GM12864 (cell line): ENCODE measurements at regions not wholly inside any gene's neighbourhood (a gene's known extent, or its start where the extent isn't known, plus 50 kb on each side); places are given as distances from the start of the nearest gene placed in this dataset.

Experiments used
- DNase-seq: peaks from one replicate; pipeline ENCODE4 v3.0.0-alpha.2; 2011; ENCODE audit warnings: low read depth
- H3K4me3 ChIP-seq: 2 replicates; pipeline ENCODE4 v1.5.1; 2011; ENCODE audit warnings: mild to moderate bottlenecking, low read depth, low read length, control low read depth
- CTCF ChIP-seq: IDR thresholded peaks from 2 replicates; pipeline ENCODE4 v1.5.1; 2011; ENCODE audit warnings: low read depth, mild to moderate bottlenecking, moderate library complexity, low read length, control low read depth, inconsistent platforms; ENCODE audit errors: missing control alignments

DNA sequence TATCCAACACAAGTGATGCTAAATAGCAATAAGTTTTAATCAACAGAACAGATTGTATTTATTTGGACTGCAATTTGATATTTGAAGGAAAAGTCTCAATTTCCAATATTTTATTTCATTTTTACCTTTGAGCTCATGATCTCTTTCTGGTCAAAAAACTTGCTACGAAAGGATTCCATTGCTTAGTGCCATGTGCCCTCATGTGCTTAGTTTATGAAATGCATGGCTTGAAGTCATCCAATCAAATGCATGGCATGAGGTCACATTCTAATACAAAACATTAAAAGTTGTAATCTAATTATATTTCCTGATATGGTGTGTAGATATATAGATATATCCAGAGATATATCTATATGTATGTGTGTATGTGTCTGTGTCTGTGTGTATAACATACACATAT is 321.2 kb upstream of the ADGRB3 start:
- TF ChIP-seq CTCF, result no peak
- no peak overlapping the region for H3K4me3 ChIP-seq
- DNase-seq, result no peak

DNA sequence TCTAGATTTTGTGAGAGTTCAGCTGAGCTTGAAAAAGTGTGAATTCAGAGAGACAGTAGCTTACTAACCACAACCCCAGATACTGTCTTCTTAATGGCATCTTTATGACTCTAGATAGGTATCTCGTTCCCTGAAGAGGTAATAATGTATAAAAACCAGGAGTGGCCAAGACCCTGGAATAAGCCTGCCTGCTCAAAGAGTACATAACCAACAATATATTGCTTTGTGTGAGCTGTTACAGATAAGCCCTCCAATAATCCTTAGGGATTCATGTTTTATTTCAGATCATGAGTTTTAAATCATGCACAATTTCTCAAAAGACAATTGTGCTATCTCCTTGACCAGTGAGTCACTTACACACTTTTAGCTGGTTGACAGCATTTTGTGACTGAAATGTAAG is 327.8 kb upstream of the ADGRB3 start:
- no peak for DNase-seq

GRCh38 chr6:68296126-68296525 is 339.0 kb upstream of the ADGRB3 start:
- TF ChIP-seq CTCF, result no peak
- DNase-seq, result no peak
- no peak overlapping the region for H3K4me3 ChIP-seq

More for the DNA sequence above, 327.8 kb upstream of the ADGRB3 start:
- no peak for TF ChIP-seq CTCF
- H3K4me3 ChIP-seq, result no peak overlapping the region

- DNase-seq, result no peak
- TF ChIP-seq CTCF, result no peak
- H3K4me3 ChIP-seq, result no peak overlapping the region
These were observed 352.4 kb upstream of the ADGRB3 start for GRCh38 chr6:68282646-68283045.

- no peak for TF ChIP-seq CTCF
- no peak overlapping the region for H3K4me3 ChIP-seq
- no peak for DNase-seq
These were observed 355.1 kb upstream of the ADGRB3 start for GRCh38 chr6:68279793-68280557.

DNA sequence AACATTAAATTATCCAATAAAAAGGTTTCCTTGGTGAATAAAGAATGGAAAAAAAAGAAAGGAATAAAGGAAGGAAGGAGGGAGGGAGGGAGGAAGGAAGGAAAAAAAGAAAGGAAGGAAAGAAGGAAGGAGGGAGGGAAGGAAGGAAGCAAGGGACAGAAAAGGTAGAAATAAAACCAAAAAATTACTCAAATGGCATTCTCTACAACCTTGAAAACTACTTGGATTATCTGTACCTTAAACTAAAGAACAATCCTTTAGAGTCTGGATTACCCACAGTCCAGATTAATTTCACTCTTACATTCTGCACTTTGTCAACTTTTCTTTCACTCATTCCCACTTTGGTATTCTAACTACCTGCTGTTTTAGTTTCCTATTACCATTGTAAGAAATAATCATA is 361.8 kb upstream of the ADGRB3 start:
- H3K4me3 ChIP-seq, result no peak overlapping the region
- DNase-seq, result no peak
- no peak for TF ChIP-seq CTCF

DNA sequence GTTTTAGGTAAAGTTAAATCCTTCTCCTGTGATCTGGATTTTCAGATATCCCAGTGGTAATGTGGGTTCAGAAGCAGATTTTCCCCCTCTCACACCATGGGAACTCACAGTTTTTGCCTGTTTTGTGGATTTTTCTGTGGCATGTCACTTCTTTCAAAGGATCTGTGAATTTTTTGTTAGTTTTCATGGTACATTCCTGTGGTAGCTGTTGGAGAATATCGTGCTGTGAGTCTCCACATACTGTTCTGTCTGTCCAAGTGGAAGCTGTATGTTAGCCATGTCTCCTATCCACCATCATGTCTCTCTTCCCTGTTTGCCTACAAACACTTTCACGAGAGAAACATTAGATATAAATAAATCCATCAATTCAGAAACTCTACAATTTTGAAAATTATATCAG is 378.7 kb upstream of the ADGRB3 start:
- no peak for TF ChIP-seq CTCF
- H3K4me3 ChIP-seq, result no peak overlapping the region
- no peak for DNase-seq
